T47D (cell line): ENCODE measurements at regions not wholly inside any gene's neighbourhood (a gene's known extent, or its start where the extent isn't known, plus 50 kb on each side); places are given as distances from the start of the nearest gene placed in this dataset.
"Not testable (repeated sequence)": the region's sequence is repeated elsewhere in the genome, so short reads cannot be mapped to it uniquely, and the experiment has no call there.

Experiments
- DNase-seq, 2 experiments: peaks; one replicate each; pipeline versions ENCODE4 v3.0.0 to v3.0.0-alpha.2; 2011 to 2012; ENCODE audit warnings: low read depth in 1 of 2, low spot score in 1 of 2
- JUND ChIP-seq: IDR thresholded peaks from 2 replicates; pipeline ENCODE4 v1.6.1; 2012; ENCODE audit warnings: low read depth
- in situ Hi-C: cut with HindIII; loops from 2 replicates; pipeline ENCODE4 v1.10.0; 2016; ENCODE audit warnings: low sequenced_read_pairs, low pct_unique_long_range_greater_than_20kb

DNA sequence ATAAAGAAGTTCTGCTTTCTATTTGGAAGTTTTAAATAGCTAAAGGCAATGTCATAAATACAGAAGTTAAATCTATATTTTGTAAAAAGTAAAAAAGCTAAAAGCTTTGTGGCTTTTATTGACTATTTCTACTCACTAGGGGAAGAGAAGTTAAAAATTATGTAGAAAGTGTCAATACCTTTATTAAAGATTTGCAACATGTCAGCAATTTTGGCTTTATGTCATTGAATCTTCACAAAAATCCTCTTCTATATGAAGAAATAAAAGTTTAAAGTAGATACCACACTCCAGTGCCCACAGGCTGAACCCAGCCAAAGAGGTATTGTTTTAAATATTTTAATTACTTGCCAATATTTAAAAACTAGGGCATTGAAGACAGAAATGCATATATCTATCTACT lies 160.6 kb upstream of the HSF2 start:
- DNase-seq = no peak
- TF ChIP-seq JUND = no peak
- in situ Hi-C loops = no loop called here

DNA sequence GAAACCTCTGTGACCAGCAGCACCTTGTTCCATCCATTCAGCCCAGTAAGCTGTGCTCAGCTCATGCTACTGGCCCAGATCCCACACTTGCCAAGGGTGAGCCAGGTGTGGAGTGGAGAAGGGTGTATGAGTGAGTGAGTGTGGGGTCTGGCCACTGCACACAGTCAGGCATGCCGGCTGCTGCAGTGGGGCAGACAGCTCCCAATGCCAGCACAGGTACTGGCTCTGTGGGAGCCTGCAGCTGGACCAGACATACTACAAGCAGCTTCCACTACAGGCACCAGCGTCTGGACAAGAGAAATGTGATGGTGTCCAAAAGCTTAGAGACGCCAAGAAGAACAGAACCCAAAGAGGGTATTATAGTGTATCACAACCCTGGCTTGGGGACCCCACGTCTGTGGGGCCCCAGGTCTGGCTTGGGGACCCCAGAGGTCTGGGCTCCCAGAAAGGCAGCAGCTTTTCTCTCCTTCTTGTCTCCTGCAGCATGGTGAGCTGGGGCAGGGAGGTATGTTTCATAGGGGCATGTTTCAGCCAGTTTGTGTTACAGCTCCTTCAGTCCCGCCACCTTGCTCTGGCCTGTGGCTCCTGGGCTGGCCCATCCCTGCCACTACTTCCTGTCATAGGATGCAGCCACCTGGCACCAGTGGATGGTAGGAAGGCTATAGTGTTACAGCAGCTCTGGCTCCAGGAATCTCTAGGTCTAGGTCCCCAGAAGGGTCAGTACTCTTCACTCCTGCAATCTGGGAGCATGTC lies 152.4 kb upstream of the HSF2 start:
- in situ Hi-C loops = no loop called here
- no peak for DNase-seq
- no peak for TF ChIP-seq JUND

DNA sequence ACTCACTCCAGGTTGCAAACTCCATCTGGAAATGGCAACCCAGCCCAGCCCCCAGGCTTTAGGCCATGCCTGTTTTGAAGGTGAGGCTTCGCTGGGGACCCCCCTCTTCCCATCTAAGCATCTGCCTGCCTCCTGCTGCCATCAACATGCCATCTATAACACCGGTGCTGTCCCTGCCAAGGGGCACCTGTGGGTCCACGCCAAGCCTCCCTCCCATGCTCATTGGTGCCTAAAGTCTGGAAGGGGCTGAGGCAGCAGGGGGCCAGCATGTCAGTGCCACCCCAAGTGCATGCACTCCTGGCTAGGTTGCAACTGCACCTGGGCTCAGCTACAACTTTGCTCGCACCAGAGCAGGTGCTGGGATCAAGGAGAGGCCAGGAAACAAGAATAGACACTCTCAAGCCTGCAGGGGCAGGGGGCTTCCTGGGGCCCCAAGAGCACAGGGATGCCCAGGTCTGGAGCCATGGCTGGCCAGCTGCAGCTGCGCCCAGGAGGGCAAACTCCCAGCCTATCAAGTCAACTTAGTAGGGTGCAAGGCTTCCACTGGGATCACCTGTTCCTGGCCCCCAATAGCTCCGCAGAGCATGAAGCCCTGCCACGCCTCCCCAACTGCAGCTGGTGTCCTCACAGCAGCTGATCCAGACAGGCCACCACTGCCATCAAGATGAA lies 151.3 kb upstream of the HSF2 start:
- in situ Hi-C loops = no loop called here

DNA sequence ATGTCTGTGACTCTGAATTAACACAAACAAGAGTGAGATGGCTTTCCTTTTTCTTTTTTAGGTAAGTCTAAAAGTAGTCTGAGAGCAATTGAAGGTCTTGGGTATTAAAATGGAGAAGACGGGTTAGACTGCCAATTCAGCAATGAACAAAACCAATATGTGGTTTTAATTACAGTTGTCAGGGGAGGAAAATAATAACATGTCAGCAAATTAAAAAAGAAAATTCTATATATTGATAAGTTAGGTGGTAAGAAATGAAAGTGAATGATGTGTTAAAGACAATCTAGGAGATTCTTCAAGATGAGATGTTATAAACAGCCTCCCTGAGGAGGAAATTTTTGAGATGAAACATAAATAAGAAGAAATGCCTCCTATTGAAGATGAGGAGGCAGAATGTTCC lies 150.6 kb upstream of the HSF2 start:
- no peak for TF ChIP-seq JUND

More for the DNA sequence above, 151.3 kb upstream of the HSF2 start:
- TF ChIP-seq JUND = no peak
- no peak for DNase-seq

DNA sequence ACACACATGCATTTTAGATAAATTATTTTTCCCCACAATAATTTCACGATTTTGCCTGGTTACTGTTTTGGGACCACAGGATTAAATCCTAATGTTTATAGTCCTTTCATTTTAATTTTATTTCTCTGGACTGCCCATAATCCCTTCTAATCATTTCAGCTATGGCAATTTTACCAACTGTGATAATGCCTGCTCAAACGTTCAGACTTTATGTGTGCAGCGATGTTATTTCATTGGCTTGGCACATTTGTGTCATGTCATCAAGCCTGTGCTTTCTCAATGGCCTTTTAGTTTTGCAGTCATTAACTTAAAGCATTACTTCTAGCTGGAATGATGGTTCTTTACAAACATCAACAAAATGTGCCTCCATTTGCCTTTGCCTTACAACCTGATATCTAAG lies 140.6 kb upstream of the HSF2 start:
- TF ChIP-seq JUND = no peak
- DNase-seq = no peak
- in situ Hi-C loops = no loop called here

More for the DNA sequence above, 150.6 kb upstream of the HSF2 start:
- DNase-seq = no peak
- in situ Hi-C loops = no loop called here

DNA sequence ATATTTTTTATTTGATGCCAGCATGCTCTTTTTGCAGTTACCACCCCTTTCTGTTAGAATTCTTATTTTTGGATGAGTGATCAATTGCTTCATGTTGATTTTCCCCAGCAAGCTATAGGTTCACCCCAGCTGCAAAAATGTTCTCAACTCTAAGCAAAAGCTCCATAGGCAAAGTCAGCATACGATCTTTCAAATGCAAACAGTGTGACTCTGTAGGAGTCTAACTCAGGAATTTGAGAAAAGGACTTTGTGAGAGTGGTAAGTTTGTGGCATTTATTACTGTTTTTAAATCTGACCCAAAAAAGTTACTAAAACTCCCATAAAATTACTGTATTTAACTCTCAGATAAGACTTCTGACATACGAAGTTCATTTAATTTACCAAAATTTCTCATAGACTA lies 134.9 kb upstream of the HSF2 start:
- DNase-seq = no peak
- in situ Hi-C loops = no loop called here
- TF ChIP-seq JUND = no peak

DNA sequence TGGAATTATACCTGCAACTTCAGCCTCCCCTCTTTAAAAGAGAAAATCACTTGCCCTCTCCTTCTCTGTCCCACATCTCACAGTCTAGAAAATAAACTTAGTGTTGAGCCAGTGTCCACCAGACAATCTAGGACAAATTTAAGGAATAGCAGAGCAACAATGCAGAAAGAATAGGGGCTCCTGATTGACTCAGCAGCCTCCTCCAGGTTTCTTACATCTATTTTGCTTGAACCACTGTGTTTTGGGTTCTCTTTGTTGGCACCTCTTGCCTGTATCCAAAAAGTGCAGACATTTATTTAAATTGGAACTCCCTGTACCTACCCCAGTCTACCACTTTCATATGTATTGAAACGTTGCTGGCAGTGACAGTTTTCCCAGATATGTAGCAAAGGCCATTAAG lies 133.7 kb upstream of the HSF2 start:
- no peak for TF ChIP-seq JUND
- DNase-seq = no peak
- in situ Hi-C loops = no loop called here

DNA sequence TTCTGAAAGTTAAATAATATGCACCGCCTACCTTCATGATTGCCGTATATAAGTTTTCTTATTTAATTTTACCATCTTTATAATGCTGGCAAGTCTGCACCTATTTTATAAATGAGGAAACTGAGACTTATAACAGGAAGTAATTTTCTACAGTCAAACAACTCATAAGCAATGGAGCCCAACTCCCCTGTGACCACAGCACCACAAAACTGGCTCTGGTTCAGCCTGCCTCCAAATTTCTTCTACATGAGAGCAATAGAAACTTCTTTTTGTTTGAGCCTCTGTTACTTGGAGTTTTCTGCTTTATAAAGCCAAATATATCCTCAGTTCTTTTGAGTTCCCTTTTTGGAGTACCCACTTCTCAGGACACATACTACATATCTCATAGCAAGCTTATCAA lies 131.1 kb upstream of the HSF2 start:
- in situ Hi-C loops = no loop called here
- no peak for DNase-seq
- no peak for TF ChIP-seq JUND

DNA sequence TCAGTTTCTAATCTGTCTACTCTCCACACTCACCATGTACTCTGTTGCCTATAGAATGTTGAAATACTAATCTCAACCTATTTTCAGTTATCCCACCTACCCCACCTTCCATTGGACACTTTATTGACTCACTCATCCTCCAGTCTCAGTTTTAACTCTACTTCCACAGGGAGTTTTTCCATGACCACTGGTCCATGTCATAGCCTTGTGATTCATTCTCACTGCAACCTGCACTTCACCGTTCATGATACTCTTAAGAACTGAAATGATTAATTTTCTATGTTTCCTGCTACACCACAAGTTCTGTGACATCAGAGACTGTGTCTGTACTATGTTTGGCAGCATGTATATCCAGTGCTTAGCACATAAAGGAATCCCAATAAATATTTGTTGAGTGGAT lies 122.8 kb upstream of the HSF2 start:
- in situ Hi-C loops = no loop called here
- no peak for TF ChIP-seq JUND
- no peak for DNase-seq

DNA sequence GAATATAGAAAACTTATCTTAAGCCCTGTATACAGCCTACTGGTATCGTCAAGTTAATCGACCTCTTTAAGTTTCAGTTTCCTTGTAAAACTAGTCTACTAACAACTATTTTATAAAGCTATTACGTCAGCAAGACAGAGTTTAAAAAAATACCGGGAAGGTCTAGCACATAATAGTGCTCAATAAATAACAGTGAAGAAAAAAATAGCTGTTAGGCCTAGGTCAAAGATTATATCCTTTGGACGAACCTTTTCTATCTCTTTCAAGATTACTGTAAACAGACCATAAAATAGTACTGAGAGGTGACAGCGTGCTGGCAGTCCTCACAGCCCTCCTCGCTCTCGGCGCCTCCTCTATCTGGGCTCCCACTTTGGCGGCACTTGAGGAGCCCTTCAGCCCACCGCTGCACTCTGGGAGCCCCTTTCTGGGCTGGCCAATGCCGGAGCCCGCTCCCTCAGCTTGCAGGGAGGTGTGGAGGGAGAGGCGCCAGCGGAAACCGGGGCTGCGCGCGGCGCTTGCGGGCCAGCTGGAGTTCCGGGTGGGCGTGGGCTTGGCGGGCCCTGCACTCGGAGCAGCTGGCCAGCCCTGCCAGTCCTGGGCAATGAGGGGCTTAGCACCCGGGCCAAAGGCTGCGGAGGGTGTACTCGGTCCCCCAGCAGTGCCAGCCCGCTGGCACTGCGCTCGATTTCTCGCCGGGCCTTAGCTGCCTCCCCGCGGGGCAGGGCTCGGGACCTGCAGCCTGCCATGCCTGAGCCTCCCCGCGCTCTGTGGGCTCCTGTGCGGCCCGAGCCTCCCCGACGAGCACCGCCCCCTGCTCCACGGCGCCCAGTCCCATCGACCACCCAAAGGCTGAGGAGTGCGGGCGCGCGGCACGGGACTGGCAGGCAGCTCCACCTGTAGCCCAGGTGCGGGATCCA lies 119.1 kb upstream of the HSF2 start:
- DNase-seq, in situ Hi-C loops: not testable (repeated sequence)

DNA sequence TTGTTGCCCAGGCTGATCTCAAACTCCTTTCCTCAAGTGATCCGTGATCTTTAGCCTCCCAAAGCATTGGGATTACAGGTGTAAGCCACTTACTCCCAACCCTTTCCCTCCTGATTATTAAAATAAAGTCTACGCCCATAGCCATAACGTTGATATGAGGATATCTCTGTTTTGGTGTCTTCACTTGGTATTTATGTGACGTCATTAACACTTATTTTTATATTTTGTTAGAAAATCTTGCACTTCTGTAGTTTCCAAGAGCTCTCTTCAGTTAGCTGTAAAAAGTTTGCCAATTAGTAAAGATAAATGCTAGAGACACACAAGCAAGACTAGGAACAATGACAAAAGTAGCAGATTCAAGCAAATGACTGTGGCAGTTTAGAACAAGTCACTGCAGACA lies 115.6 kb upstream of the HSF2 start:
- in situ Hi-C loops = no loop called here
- no peak for DNase-seq
- TF ChIP-seq JUND = no peak

DNA sequence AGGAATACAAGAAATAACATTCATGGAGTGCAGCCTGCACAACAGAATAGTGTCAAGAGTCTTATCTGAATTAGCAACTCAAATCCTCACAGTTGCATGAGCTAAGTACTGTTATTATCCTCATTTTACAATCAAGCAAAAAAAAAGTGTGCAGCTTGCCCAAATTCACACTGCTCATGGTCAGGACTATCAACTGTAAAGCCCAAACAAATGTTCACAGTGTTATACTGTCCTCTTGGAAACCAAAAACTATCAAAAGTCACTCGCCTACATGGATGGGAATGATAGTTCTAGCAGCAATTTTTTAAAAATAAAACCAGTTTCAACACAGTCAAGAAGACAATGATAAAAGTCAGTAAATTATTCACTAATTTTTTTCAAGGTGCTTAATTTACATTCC lies 114.6 kb upstream of the HSF2 start:
- TF ChIP-seq JUND = no peak
- DNase-seq = no peak
- in situ Hi-C loops = no loop called here
